ENCODE measurements at regions not wholly inside any gene's neighbourhood (a gene's known extent, or its start where the extent isn't known, plus 50 kb on each side); places are given as distances from the start of the nearest gene placed in this dataset.

- H3K4me3 ChIP-seq (ENCODE audit: low read depth in 2 of 2, low read length in 2 of 2), result no peak overlapping the region
- POLR2A ChIA-PET, result no interaction called here
Measured at GRCh38 chrX:121831601-121832000, 784.2 kb downstream of the GLUD2 start.

GRCh38 chrX:121832446-121832845 is 785.0 kb downstream of the GLUD2 start:
- TF ChIP-seq POLR2AphosphoS5 (IDR thresholded peaks at IDR 0.05; ENCODE audit: low read depth, low read length) (no peak), REST (IDR thresholded peaks at IDR 0.05; ENCODE audit: insufficient read depth in 1 of 2, low read depth in 2 of 2, low read length in 1 of 2) (no peak), SIN3A (IDR thresholded peaks at IDR 0.05; ENCODE audit: borderline replicate concordance, insufficient read depth, low read depth, low read length) (no peak)
- no peaks in the 10 kb centered on the region for H3K27me3 ChIP-seq (ENCODE audit: control insufficient read depth, insufficient read depth, low read length)
- H3K36me3 ChIP-seq (ENCODE audit: control insufficient read depth, insufficient read depth, low read length), result no peaks in the 10 kb centered on the region
- ChIA-PET POLR2A (no interaction called here), CTCF (no interaction called here)
- BruUV-seq (replicated peaks), result no TSS peak
- intact Hi-C loops (cut with micrococcal nuclease; ENCODE audit: unreplicated experiment) (no loop called here), in situ Hi-C loops (cut with HindIII; ENCODE audit: low pct_unique_long_range_greater_than_20kb, low sequenced_read_pairs) (no loop called here)
- DNase-seq (ENCODE audit: low read depth, low spot score) (no peak), ATAC-seq (no peak)
- H3K4me3 ChIP-seq (ENCODE audit: low read depth in 2 of 2, low read length in 2 of 2), result no peak overlapping the region
- no peaks in the 10 kb centered on the region for H3K9me3 ChIP-seq (ENCODE audit: control insufficient read depth, insufficient read depth, low read depth, low read length)
- H3K4me1 ChIP-seq (ENCODE audit: control insufficient read depth, insufficient read depth, low read length), result no peaks in the 10 kb centered on the region
- H3K27ac ChIP-seq (ENCODE audit: low read length), result no peak overlapping the region

More at GRCh38 chrX:121831601-121832000, 784.2 kb downstream of the GLUD2 start:
- intact Hi-C loops (cut with micrococcal nuclease; ENCODE audit: unreplicated experiment) (no loop called here), in situ Hi-C loops (cut with HindIII; ENCODE audit: low pct_unique_long_range_greater_than_20kb, low sequenced_read_pairs) (no loop called here)
- no peak for ATAC-seq
- Histone ChIP-seq H3K4me1 (ENCODE audit: control insufficient read depth, insufficient read depth, low read length) (no peaks in the 10 kb centered on the region), H3K27me3 (ENCODE audit: control insufficient read depth, insufficient read depth, low read length) (no peaks in the 10 kb centered on the region), H3K9me3 (ENCODE audit: control insufficient read depth, insufficient read depth, low read depth, low read length) (no peaks in the 10 kb centered on the region), H3K36me3 (ENCODE audit: control insufficient read depth, insufficient read depth, low read length) (no peaks in the 10 kb centered on the region), H3K27ac (ENCODE audit: low read length) (no peak overlapping the region)
- BruUV-seq (replicated peaks), result no TSS peak
- CTCF ChIA-PET, result no interaction called here
- no peak for TF ChIP-seq SIN3A (IDR thresholded peaks at IDR 0.05; ENCODE audit: borderline replicate concordance, insufficient read depth, low read depth, low read length)
- DNase-seq (ENCODE audit: low read depth, low spot score), result no peak

- Histone ChIP-seq H3K9me3 (ENCODE audit: control insufficient read depth, insufficient read depth, low read depth, low read length) (no peaks in the 10 kb centered on the region), H3K36me3 (ENCODE audit: control insufficient read depth, insufficient read depth, low read length) (no peaks in the 10 kb centered on the region), H3K4me1 (ENCODE audit: control insufficient read depth, insufficient read depth, low read length) (no peaks in the 10 kb centered on the region), H3K27me3 (ENCODE audit: control insufficient read depth, insufficient read depth, low read length) (no peaks in the 10 kb centered on the region), H3K27ac (ENCODE audit: low read length) (no peak overlapping the region), H3K4me3 (ENCODE audit: low read depth in 2 of 2, low read length in 2 of 2) (no peak overlapping the region)
- no peak for DNase-seq (ENCODE audit: low read depth, low spot score)
- in situ Hi-C loops (cut with HindIII; ENCODE audit: low pct_unique_long_range_greater_than_20kb, low sequenced_read_pairs) (no loop called here), intact Hi-C loops (cut with micrococcal nuclease; ENCODE audit: unreplicated experiment) (no loop called here)
- CTCF ChIA-PET, result no interaction called here
- TF ChIP-seq POLR2AphosphoS5 (IDR thresholded peaks at IDR 0.05; ENCODE audit: low read depth, low read length) (no peak), TCF7L2 (IDR thresholded peaks at IDR 0.05; ENCODE audit: low read depth, low read length) (no peak), REST (IDR thresholded peaks at IDR 0.05; ENCODE audit: insufficient read depth in 1 of 2, low read depth in 2 of 2, low read length in 1 of 2) (no peak), CTCF (IDR thresholded peaks at IDR 0.05) (no peak), SIN3A (IDR thresholded peaks at IDR 0.05; ENCODE audit: borderline replicate concordance, insufficient read depth, low read depth, low read length) (no peak)
- no TSS peak for BruUV-seq (replicated peaks)
- ATAC-seq, result no peak
- POLR2A ChIA-PET, result no interaction called here
Measured at GRCh38 chrX:121836000-121836399, 788.6 kb downstream of the GLUD2 start.

All from Panc1 (cell line).